ENCODE measurements at regions not wholly inside any gene's neighbourhood (a gene's known extent, or its start where the extent isn't known, plus 50 kb on each side); places are given as distances from the start of the nearest gene placed in this dataset.

DNA sequence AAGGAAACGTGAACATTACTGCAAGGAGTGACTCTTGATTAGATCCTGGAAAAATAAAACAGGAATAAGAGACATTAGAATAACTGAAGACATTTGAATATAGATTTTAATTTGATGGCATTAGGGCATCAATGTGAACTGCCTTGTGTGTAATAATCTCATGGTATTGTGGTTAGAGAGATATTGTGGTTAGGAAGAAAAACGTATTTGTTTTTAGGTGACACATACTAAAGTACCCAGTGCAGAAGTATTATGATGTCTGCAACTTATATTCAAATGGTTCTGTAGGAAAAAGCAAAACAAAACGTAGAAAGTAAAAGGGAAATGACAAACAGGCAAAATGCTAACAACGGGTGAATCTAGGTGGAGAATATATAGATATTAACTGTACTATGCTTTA lies 65.9 kb upstream of the OGFRL1 start:
- TF ChIP-seq CTCF (IDR thresholded peaks at IDR 0.05) (no peak), POLR2A (IDR thresholded peaks at IDR 0.05) (no peak), POLR2AphosphoS5 (IDR thresholded peaks at IDR 0.05) (no peak)

Measured in breast epithelium (tissue), 3 donors.